Activated B cell treated with CpG ODN at 0.5 μM for 24 hours (primary cell): ENCODE measurements at regions not wholly inside any gene's neighbourhood (a gene's known extent, or its start where the extent isn't known, plus 50 kb on each side); places are given as distances from the start of the nearest gene placed in this dataset.
"Not testable (repeated sequence)": the region's sequence is repeated elsewhere in the genome, so short reads cannot be mapped to it uniquely, and the experiment has no call there.

ENCODE experiments used
- ATAC-seq: fragments of 200-7000 bp; cut with Tn5 transposase; one replicate; pipeline ENCODE4 v1.10.0; 2021; ENCODE audit warnings: low read depth, mild to moderate bottlenecking, moderate library complexity
- CTCF ChIA-PET: fragments of 350-600 bp; sonication (Branson Sonifier 250); formaldehyde crosslinking; loops from one replicate; lab custom pipeline; 2021; ENCODE audit warnings: antibody characterized with exemption; lab: Charles Lee
- POLR2A ChIA-PET: fragments of 350-600 bp; sonication (Branson Sonifier 250); formaldehyde crosslinking; loops from one replicate; lab custom pipeline; 2021; ENCODE audit warnings: antibody characterized with exemption; lab: Charles Lee
- DNase-seq: peaks from one replicate; pipeline ENCODE4 v3.0.0; 2022
- H3K27ac Mint-ChIP-seq: one replicate; pipeline ENCODE4 v1.8.0; 2020; ENCODE audit warnings: mixed read lengths
- H3K27me3 Mint-ChIP-seq: one replicate; pipeline ENCODE4 v1.8.0; 2021; ENCODE audit warnings: mixed read lengths
- H3K36me3 Mint-ChIP-seq: one replicate; pipeline ENCODE4 v1.8.0; 2021; ENCODE audit warnings: low read depth, mixed read lengths
- H3K4me1 Mint-ChIP-seq: one replicate; pipeline ENCODE4 v1.8.0; 2021; ENCODE audit warnings: mixed read lengths
- H3K4me3 Mint-ChIP-seq: one replicate; pipeline ENCODE4 v1.8.0; 2020; ENCODE audit warnings: mild to moderate bottlenecking, mixed read lengths
- H3K9me3 Mint-ChIP-seq: one replicate; pipeline ENCODE4 v1.8.0; 2020; ENCODE audit warnings: mixed read lengths
- CTCF ChIP-seq: fragments of 200-600 bp; IDR thresholded peaks from one replicate; pipeline ENCODE4 v1.8.0; 2022; ENCODE audit warnings: antibody characterized with exemption, mild to moderate bottlenecking
- intact Hi-C: fragments of 100-400 bp; cut with micrococcal nuclease; formaldehyde crosslinking; loops from one replicate; pipeline ENCODE4 v1.15.1; 2024

GRCh38 chr9:87014436-87014835 is 67.1 kb upstream of the GAS1 start:
- intact Hi-C loops, result no loop called here
- ChIA-PET CTCF (no interaction called here), POLR2A (no interaction called here)
- TF ChIP-seq CTCF, result no peak
- Mint-ChIP-seq H3K36me3 (no peaks in the 10 kb centered on the region), H3K4me3 (no peak overlapping the region), H3K27me3 (no peaks in the 10 kb centered on the region), H3K27ac (no peak overlapping the region), H3K4me1 (no peaks in the 10 kb centered on the region), H3K9me3 (peaks cover 6% of the 10 kb centered on the region)
- DNase-seq (no peak), ATAC-seq (no peak)

- peaks cover 6% of the 10 kb centered on the region for H3K9me3 Mint-ChIP-seq
- POLR2A ChIA-PET, result no interaction called here
- no peak for TF ChIP-seq CTCF
Observed at GRCh38 chr9:87016681-87017080, 69.4 kb upstream of the GAS1 start.

GRCh38 chr9:87020169-87020950 is 73.1 kb upstream of the GAS1 start:
- H3K36me3 Mint-ChIP-seq, result no peaks in the 10 kb centered on the region
- H3K4me1 Mint-ChIP-seq, result no peaks in the 10 kb centered on the region
- POLR2A ChIA-PET, result no interaction called here
- no peak for TF ChIP-seq CTCF
- no peak overlapping the region for H3K4me3 Mint-ChIP-seq
- DNase-seq (no peak), ATAC-seq (no peak)
- intact Hi-C loops, result no loop called here
- H3K9me3 Mint-ChIP-seq, result peaks cover 6% of the 10 kb centered on the region
- no peak overlapping the region for H3K27ac Mint-ChIP-seq
- peaks cover 2% of the 10 kb centered on the region for H3K27me3 Mint-ChIP-seq
- CTCF ChIA-PET, result no interaction called here

More at GRCh38 chr9:87016681-87017080, 69.4 kb upstream of the GAS1 start:
- H3K27ac Mint-ChIP-seq, result no peak overlapping the region
- CTCF ChIA-PET, result no interaction called here
- H3K4me1 Mint-ChIP-seq, result no peaks in the 10 kb centered on the region
- DNase-seq, result no peak
- ATAC-seq, result no peak
- H3K4me3 Mint-ChIP-seq, result no peak overlapping the region
- peaks cover 2% of the 10 kb centered on the region for H3K27me3 Mint-ChIP-seq
- no peaks in the 10 kb centered on the region for H3K36me3 Mint-ChIP-seq
- intact Hi-C loops, result no loop called here

- intact Hi-C loops, result no loop called here
- no peak for TF ChIP-seq CTCF
- Mint-ChIP-seq H3K9me3 (no peaks in the 10 kb centered on the region), H3K27me3 (peaks cover 2% of the 10 kb centered on the region), H3K4me1 (no peaks in the 10 kb centered on the region), H3K27ac (no peak overlapping the region), H3K4me3 (no peak overlapping the region), H3K36me3 (no peaks in the 10 kb centered on the region)
- no peak for ATAC-seq
- ChIA-PET CTCF (no interaction called here), POLR2A (no interaction called here)
- no peak for DNase-seq
Observed at GRCh38 chr9:87022178-87022577, 74.9 kb upstream of the GAS1 start.

- intact Hi-C loops, result no loop called here
- Mint-ChIP-seq H3K4me3 (no peak overlapping the region), H3K4me1 (no peaks in the 10 kb centered on the region), H3K36me3 (no peaks in the 10 kb centered on the region), H3K9me3 (no peaks in the 10 kb centered on the region), H3K27me3 (no peaks in the 10 kb centered on the region), H3K27ac (no peak overlapping the region)
- POLR2A ChIA-PET, result no interaction called here
- ATAC-seq (no peak), DNase-seq (no peak)
- CTCF ChIA-PET, result no interaction called here
- TF ChIP-seq CTCF, result no peak
Observed at GRCh38 chr9:87026204-87026603, 78.9 kb upstream of the GAS1 start.

GRCh38 chr9:87028836-87029235 is 81.5 kb upstream of the GAS1 start:
- ATAC-seq, H3K27me3 Mint-ChIP-seq, H3K4me3 Mint-ChIP-seq, H3K4me1 Mint-ChIP-seq, H3K36me3 Mint-ChIP-seq, DNase-seq, intact Hi-C loops, H3K9me3 Mint-ChIP-seq, H3K27ac Mint-ChIP-seq, POLR2A ChIA-PET, CTCF ChIA-PET: not testable (repeated sequence)
